ENCODE measurements at regions not wholly inside any gene's neighbourhood (a gene's known extent, or its start where the extent isn't known, plus 50 kb on each side); places are given as distances from the start of the nearest gene placed in this dataset.

GRCh38 chr2:191559569-191559968 lies 118.4 kb upstream of the NABP1 start:
- Histone ChIP-seq H3K4me1 (ENCODE audit: control insufficient read depth, insufficient read depth, low read length) (peaks cover 3% of the 10 kb centered on the region), H3K4me3 (ENCODE audit: low read length in 2 of 2) (no peak overlapping the region), H3K9ac (ENCODE audit: low read length in 2 of 2) (no peak overlapping the region), H3K27me3 (ENCODE audit: control insufficient read depth in 1 of 2, insufficient read depth in 2 of 2, low read length in 2 of 2) (peaks cover 2% of the 10 kb centered on the region in 2 donors), H3K36me3 (ENCODE audit: control insufficient read depth in 2 of 2, insufficient read depth in 2 of 2, low read length in 2 of 2) (no peaks in the 10 kb centered on the region), H3K9me3 (ENCODE audit: control insufficient read depth in 2 of 2, low read length in 2 of 2) (no peaks in the 10 kb centered on the region), H3K27ac (ENCODE audit: low read length) (no peak overlapping the region)

GRCh38 chr2:191560411-191560980 lies 117.4 kb upstream of the NABP1 start:
- Histone ChIP-seq H3K9ac (ENCODE audit: low read length in 2 of 2) (peak overlapping the region in 1 of 2 donors; percentile 42), H3K27ac (ENCODE audit: low read length) (no peak overlapping the region), H3K27me3 (ENCODE audit: control insufficient read depth in 1 of 2, insufficient read depth in 2 of 2, low read length in 2 of 2) (peaks cover 2% of the 10 kb centered on the region in 2 donors)

GRCh38 chr2:191565120-191565519 lies 112.8 kb upstream of the NABP1 start:
- no peaks in the 10 kb centered on the region for H3K36me3 ChIP-seq (ENCODE audit: control insufficient read depth in 2 of 2, insufficient read depth in 2 of 2, low read length in 2 of 2)
- no peak overlapping the region for H3K27ac ChIP-seq (ENCODE audit: low read length)

More at GRCh38 chr2:191560411-191560980, 117.4 kb upstream of the NABP1 start:
- H3K4me3 ChIP-seq (ENCODE audit: low read length in 2 of 2) = peak overlapping the region in 1 of 2 donors; percentile 47
- no peaks in the 10 kb centered on the region for H3K36me3 ChIP-seq (ENCODE audit: control insufficient read depth in 2 of 2, insufficient read depth in 2 of 2, low read length in 2 of 2)
- peaks cover 3% of the 10 kb centered on the region for H3K4me1 ChIP-seq (ENCODE audit: control insufficient read depth, insufficient read depth, low read length)
- no peaks in the 10 kb centered on the region for H3K9me3 ChIP-seq (ENCODE audit: control insufficient read depth in 2 of 2, low read length in 2 of 2)

GRCh38 chr2:191565647-191566198 lies 112.2 kb upstream of the NABP1 start:
- Histone ChIP-seq H3K36me3 (ENCODE audit: control insufficient read depth in 2 of 2, insufficient read depth in 2 of 2, low read length in 2 of 2) (no peaks in the 10 kb centered on the region), H3K4me3 (ENCODE audit: low read length in 2 of 2) (no peak overlapping the region), H3K4me1 (ENCODE audit: control insufficient read depth, insufficient read depth, low read length) (no peaks in the 10 kb centered on the region), H3K9me3 (ENCODE audit: control insufficient read depth in 2 of 2, low read length in 2 of 2) (no peaks in the 10 kb centered on the region), H3K9ac (ENCODE audit: low read length in 2 of 2) (no peak overlapping the region), H3K27ac (ENCODE audit: low read length) (no peak overlapping the region), H3K27me3 (ENCODE audit: control insufficient read depth in 1 of 2, insufficient read depth in 2 of 2, low read length in 2 of 2) (no peaks in the 10 kb centered on the region)

More at GRCh38 chr2:191565120-191565519, 112.8 kb upstream of the NABP1 start:
- H3K9me3 ChIP-seq (ENCODE audit: control insufficient read depth in 2 of 2, low read length in 2 of 2) = no peaks in the 10 kb centered on the region
- H3K4me1 ChIP-seq (ENCODE audit: control insufficient read depth, insufficient read depth, low read length) = peaks cover 3% of the 10 kb centered on the region
- no peak overlapping the region for H3K9ac ChIP-seq (ENCODE audit: low read length in 2 of 2)
- H3K27me3 ChIP-seq (ENCODE audit: control insufficient read depth in 1 of 2, insufficient read depth in 2 of 2, low read length in 2 of 2) = no peaks in the 10 kb centered on the region
- no peak overlapping the region for H3K4me3 ChIP-seq (ENCODE audit: low read length in 2 of 2)

GRCh38 chr2:191566344-191566743 lies 111.6 kb upstream of the NABP1 start:
- no peak overlapping the region for H3K9ac ChIP-seq (ENCODE audit: low read length in 2 of 2)
- H3K27me3 ChIP-seq (ENCODE audit: control insufficient read depth in 1 of 2, insufficient read depth in 2 of 2, low read length in 2 of 2) = no peaks in the 10 kb centered on the region
- no peaks in the 10 kb centered on the region for H3K36me3 ChIP-seq (ENCODE audit: control insufficient read depth in 2 of 2, insufficient read depth in 2 of 2, low read length in 2 of 2)
- H3K27ac ChIP-seq (ENCODE audit: low read length) = no peak overlapping the region
- no peaks in the 10 kb centered on the region for H3K9me3 ChIP-seq (ENCODE audit: control insufficient read depth in 2 of 2, low read length in 2 of 2)
- H3K4me1 ChIP-seq (ENCODE audit: control insufficient read depth, insufficient read depth, low read length) = no peaks in the 10 kb centered on the region
- H3K4me3 ChIP-seq (ENCODE audit: low read length in 2 of 2) = no peak overlapping the region

- Histone ChIP-seq H3K4me1 (ENCODE audit: control insufficient read depth, insufficient read depth, low read length) (no peaks in the 10 kb centered on the region), H3K9ac (ENCODE audit: low read length in 2 of 2) (no peak overlapping the region), H3K4me3 (ENCODE audit: low read length in 2 of 2) (no peak overlapping the region), H3K27ac (ENCODE audit: low read length) (no peak overlapping the region), H3K9me3 (ENCODE audit: control insufficient read depth in 2 of 2, low read length in 2 of 2) (no peaks in the 10 kb centered on the region), H3K27me3 (ENCODE audit: control insufficient read depth in 1 of 2, insufficient read depth in 2 of 2, low read length in 2 of 2) (no peaks in the 10 kb centered on the region), H3K36me3 (ENCODE audit: control insufficient read depth in 2 of 2, insufficient read depth in 2 of 2, low read length in 2 of 2) (no peaks in the 10 kb centered on the region)
Observed at GRCh38 chr2:191567206-191567605, 110.7 kb upstream of the NABP1 start.

GRCh38 chr2:191569025-191569424 lies 108.9 kb upstream of the NABP1 start:
- Histone ChIP-seq H3K27me3 (ENCODE audit: control insufficient read depth in 1 of 2, insufficient read depth in 2 of 2, low read length in 2 of 2) (peaks cover 0 to 2% of the 10 kb centered on the region in 2 donors), H3K4me1 (ENCODE audit: control insufficient read depth, insufficient read depth, low read length) (no peaks in the 10 kb centered on the region), H3K27ac (ENCODE audit: low read length) (no peak overlapping the region), H3K36me3 (ENCODE audit: control insufficient read depth in 2 of 2, insufficient read depth in 2 of 2, low read length in 2 of 2) (no peaks in the 10 kb centered on the region), H3K9me3 (ENCODE audit: control insufficient read depth in 2 of 2, low read length in 2 of 2) (no peaks in the 10 kb centered on the region), H3K9ac (ENCODE audit: low read length in 2 of 2) (no peak overlapping the region), H3K4me3 (ENCODE audit: low read length in 2 of 2) (no peak overlapping the region)

- H3K4me1 ChIP-seq (ENCODE audit: control insufficient read depth, insufficient read depth, low read length) = no peaks in the 10 kb centered on the region
- H3K36me3 ChIP-seq (ENCODE audit: control insufficient read depth in 2 of 2, insufficient read depth in 2 of 2, low read length in 2 of 2) = no peaks in the 10 kb centered on the region
- no peaks in the 10 kb centered on the region for H3K9me3 ChIP-seq (ENCODE audit: control insufficient read depth in 2 of 2, low read length in 2 of 2)
- H3K9ac ChIP-seq (ENCODE audit: low read length in 2 of 2) = peak overlapping the region in 1 of 2 donors; percentile 13
- no peak overlapping the region for H3K27ac ChIP-seq (ENCODE audit: low read length)
- H3K4me3 ChIP-seq (ENCODE audit: low read length in 2 of 2) = no peak overlapping the region
- H3K27me3 ChIP-seq (ENCODE audit: control insufficient read depth in 1 of 2, insufficient read depth in 2 of 2, low read length in 2 of 2) = peaks cover 0 to 2% of the 10 kb centered on the region in 2 donors
Observed at GRCh38 chr2:191571163-191571769, 106.7 kb upstream of the NABP1 start.

- peaks cover 0 to 2% of the 10 kb centered on the region in 2 donors for H3K27me3 ChIP-seq (ENCODE audit: control insufficient read depth in 1 of 2, insufficient read depth in 2 of 2, low read length in 2 of 2)
- no peaks in the 10 kb centered on the region for H3K9me3 ChIP-seq (ENCODE audit: control insufficient read depth in 2 of 2, low read length in 2 of 2)
- no peak overlapping the region for H3K4me3 ChIP-seq (ENCODE audit: low read length in 2 of 2)
- H3K4me1 ChIP-seq (ENCODE audit: control insufficient read depth, insufficient read depth, low read length) = no peaks in the 10 kb centered on the region
- no peak overlapping the region for H3K9ac ChIP-seq (ENCODE audit: low read length in 2 of 2)
- H3K27ac ChIP-seq (ENCODE audit: low read length) = no peak overlapping the region
- H3K36me3 ChIP-seq (ENCODE audit: control insufficient read depth in 2 of 2, insufficient read depth in 2 of 2, low read length in 2 of 2) = no peaks in the 10 kb centered on the region
Observed at GRCh38 chr2:191572319-191572718, 105.6 kb upstream of the NABP1 start.

GRCh38 chr2:191573216-191573615 lies 104.7 kb upstream of the NABP1 start:
- H3K36me3 ChIP-seq (ENCODE audit: control insufficient read depth in 2 of 2, insufficient read depth in 2 of 2, low read length in 2 of 2) = no peaks in the 10 kb centered on the region
- H3K4me1 ChIP-seq (ENCODE audit: control insufficient read depth, insufficient read depth, low read length) = no peaks in the 10 kb centered on the region
- no peaks in the 10 kb centered on the region for H3K9me3 ChIP-seq (ENCODE audit: control insufficient read depth in 2 of 2, low read length in 2 of 2)
- no peak overlapping the region for H3K27ac ChIP-seq (ENCODE audit: low read length)
- peaks cover 0 to 2% of the 10 kb centered on the region in 2 donors for H3K27me3 ChIP-seq (ENCODE audit: control insufficient read depth in 1 of 2, insufficient read depth in 2 of 2, low read length in 2 of 2)
- no peak overlapping the region for H3K4me3 ChIP-seq (ENCODE audit: low read length in 2 of 2)
- no peak overlapping the region for H3K9ac ChIP-seq (ENCODE audit: low read length in 2 of 2)

- no peaks in the 10 kb centered on the region for H3K4me1 ChIP-seq (ENCODE audit: control insufficient read depth, insufficient read depth, low read length)
- H3K4me3 ChIP-seq (ENCODE audit: low read length in 2 of 2) = no peak overlapping the region
- no peaks in the 10 kb centered on the region for H3K9me3 ChIP-seq (ENCODE audit: control insufficient read depth in 2 of 2, low read length in 2 of 2)
- H3K27me3 ChIP-seq (ENCODE audit: control insufficient read depth in 1 of 2, insufficient read depth in 2 of 2, low read length in 2 of 2) = peaks cover 0 to 2% of the 10 kb centered on the region in 2 donors
- no peaks in the 10 kb centered on the region for H3K36me3 ChIP-seq (ENCODE audit: control insufficient read depth in 2 of 2, insufficient read depth in 2 of 2, low read length in 2 of 2)
- no peak overlapping the region for H3K9ac ChIP-seq (ENCODE audit: low read length in 2 of 2)
- no peak overlapping the region for H3K27ac ChIP-seq (ENCODE audit: low read length)
Observed at GRCh38 chr2:191574232-191574631, 103.7 kb upstream of the NABP1 start.

All from stomach smooth muscle (tissue), 2 donors.